ENCODE measurements at regions not wholly inside any gene's neighbourhood (a gene's known extent, or its start where the extent isn't known, plus 50 kb on each side); places are given as distances from the start of the nearest gene placed in this dataset.

DNA sequence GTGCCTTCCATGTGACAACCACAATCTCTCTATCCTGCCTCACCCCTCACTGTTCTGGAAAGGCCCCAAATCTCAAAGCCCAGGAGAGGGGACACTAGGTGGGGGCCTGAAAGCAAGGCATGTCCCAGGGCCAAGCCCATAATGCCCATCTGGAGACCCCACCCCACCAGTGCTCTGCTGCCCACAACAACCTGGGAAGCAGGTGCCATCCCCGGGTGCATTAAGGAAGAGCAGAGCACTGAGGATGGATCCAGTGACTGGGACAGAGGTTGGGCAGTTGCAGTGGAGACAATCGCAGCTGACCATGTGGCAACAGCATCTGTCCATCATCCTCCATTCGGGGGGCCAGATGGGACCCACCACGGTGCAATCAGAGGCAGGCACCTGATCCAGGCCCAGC lies 106.2 kb upstream of the PRR20G start:
- H3K4me3 ChIP-seq (replicated peaks; ENCODE audit: low read depth, low read length), result no peak overlapping the region
- TF ChIP-seq, protein P1, sequence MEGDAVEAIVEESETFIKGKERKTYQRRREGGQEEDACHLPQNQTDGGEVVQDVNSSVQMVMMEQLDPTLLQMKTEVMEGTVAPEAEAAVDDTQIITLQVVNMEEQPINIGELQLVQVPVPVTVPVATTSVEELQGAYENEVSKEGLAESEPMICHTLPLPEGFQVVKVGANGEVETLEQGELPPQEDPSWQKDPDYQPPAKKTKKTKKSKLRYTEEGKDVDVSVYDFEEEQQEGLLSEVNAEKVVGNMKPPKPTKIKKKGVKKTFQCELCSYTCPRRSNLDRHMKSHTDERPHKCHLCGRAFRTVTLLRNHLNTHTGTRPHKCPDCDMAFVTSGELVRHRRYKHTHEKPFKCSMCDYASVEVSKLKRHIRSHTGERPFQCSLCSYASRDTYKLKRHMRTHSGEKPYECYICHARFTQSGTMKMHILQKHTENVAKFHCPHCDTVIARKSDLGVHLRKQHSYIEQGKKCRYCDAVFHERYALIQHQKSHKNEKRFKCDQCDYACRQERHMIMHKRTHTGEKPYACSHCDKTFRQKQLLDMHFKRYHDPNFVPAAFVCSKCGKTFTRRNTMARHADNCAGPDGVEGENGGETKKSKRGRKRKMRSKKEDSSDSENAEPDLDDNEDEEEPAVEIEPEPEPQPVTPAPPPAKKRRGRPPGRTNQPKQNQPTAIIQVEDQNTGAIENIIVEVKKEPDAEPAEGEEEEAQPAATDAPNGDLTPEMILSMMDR (IDR thresholded peaks at IDR 0.05; ENCODE audit: insufficient read depth, low read length, poor library complexity, severe bottlenecking), result no peak
- no peak for DNase-seq (ENCODE audit: extremely low read depth, insufficient read length)
- peaks cover 3% of the 10 kb centered on the region for H3K27me3 ChIP-seq (replicated peaks; ENCODE audit: control insufficient read depth, insufficient read depth, low read length)
- H3K36me3 ChIP-seq (ENCODE audit: control insufficient read depth, insufficient read depth, low read length), result no peaks in the 10 kb centered on the region

DNA sequence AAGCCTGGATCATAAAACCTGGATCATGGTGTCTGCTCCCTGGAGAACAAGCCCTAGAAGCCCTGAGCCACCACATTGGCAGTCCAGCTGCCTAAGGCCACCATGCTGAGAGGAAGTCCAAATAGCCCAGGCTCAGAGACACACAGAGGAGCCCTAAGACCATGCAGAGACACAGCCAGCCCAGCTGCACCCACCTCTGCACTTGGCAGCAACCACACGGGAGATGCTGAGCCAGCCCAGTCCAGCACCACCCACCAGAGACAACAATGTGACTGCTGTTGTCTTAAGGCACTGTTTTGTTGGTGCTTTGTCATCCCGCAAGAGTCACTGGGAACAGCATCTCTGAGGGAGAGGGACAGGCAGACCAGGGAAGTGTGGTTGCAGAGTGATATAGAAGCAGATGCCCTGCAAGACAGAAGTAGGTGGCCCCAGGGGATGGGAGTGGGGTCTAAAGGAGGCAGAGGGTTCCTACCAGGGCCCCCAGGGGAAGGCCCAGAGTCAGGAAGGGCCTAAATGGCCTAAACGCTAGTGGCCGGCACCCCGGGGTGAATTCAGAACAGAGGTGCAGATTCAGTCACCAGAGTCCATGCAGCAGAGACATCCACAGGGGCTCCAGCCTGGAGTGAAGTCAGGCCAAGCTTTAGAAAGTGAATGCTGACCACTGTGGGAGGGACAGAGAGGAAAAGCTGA lies 105.4 kb upstream of the PRR20G start:
- no peaks in the 10 kb centered on the region for H3K36me3 ChIP-seq (ENCODE audit: control insufficient read depth, insufficient read depth, low read length)
- TF ChIP-seq, protein P1 (IDR thresholded peaks at IDR 0.05; ENCODE audit: insufficient read depth, low read length, poor library complexity, severe bottlenecking), result no peak
- H3K27me3 ChIP-seq (replicated peaks; ENCODE audit: control insufficient read depth, insufficient read depth, low read length), result peaks cover 3% of the 10 kb centered on the region
- DNase-seq (ENCODE audit: extremely low read depth, insufficient read length), result no peak
- no peak overlapping the region for H3K4me3 ChIP-seq (replicated peaks; ENCODE audit: low read depth, low read length)

DNA sequence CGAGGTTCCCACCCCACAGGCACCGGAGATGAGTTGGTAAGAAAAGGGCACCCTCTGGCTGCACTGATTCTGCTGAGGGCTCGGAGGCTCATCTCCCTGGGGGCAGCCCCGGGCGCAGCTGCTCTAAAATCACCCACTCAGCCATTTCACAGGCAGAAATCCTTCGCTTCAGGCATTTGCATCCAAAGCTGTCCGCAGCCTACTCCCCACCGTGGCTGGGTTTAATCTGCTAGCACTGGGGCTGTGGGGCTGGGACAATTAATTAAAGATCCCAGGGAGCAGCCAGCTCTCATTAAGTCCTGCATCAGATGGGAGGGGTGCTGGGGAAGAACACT lies 104.3 kb upstream of the PRR20G start:
- Histone ChIP-seq H3K4me3 (replicated peaks; ENCODE audit: low read depth, low read length) (no peak overlapping the region), H3K27me3 (replicated peaks; ENCODE audit: control insufficient read depth, insufficient read depth, low read length) (peaks cover 3% of the 10 kb centered on the region), H3K36me3 (ENCODE audit: control insufficient read depth, insufficient read depth, low read length) (no peaks in the 10 kb centered on the region)
- DNase-seq (ENCODE audit: extremely low read depth, insufficient read length), result no peak
- TF ChIP-seq, protein P1 (IDR thresholded peaks at IDR 0.05; ENCODE audit: insufficient read depth, low read length, poor library complexity, severe bottlenecking), result no peak

DNA sequence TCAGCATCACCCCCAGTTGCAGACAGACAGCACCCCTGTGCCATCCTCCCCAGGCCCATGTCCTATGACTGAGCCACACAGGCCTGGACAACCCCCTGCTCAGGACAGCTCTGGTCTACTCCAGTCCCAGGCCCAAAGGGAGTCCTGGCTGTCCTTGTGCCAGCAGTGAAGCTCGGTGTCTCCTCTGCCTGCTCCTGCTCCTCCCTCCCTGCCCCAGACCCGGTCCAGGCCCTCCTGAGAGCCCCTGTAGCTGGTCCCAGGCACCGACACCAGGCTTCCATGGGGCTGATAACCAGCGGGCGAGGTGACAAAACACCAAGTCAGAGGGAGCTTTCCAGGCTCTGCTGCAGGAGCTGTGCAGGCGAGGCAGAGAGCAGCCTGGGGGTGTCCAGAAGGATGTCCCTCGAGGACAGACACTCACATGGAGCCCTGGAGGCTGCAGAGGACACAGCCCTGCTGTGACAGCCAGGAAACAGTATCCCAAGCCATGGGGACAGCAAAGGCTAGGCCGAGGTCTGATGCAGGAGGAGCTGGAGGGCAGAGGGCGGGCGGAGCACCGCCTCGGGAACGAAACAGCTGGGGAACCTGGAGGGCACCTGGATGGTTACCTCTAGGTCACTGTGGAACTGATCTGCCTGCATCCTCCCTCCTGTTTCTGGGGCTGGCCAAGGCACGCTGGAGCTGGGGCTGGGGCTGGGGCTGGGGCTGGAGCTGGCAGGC lies 103.8 kb upstream of the PRR20G start:
- DNase-seq (ENCODE audit: extremely low read depth, insufficient read length), result no peak
- TF ChIP-seq, protein P1 (IDR thresholded peaks at IDR 0.05; ENCODE audit: insufficient read depth, low read length, poor library complexity, severe bottlenecking), result no peak
- peaks cover 3% of the 10 kb centered on the region for H3K27me3 ChIP-seq (replicated peaks; ENCODE audit: control insufficient read depth, insufficient read depth, low read length)
- no peaks in the 10 kb centered on the region for H3K36me3 ChIP-seq (ENCODE audit: control insufficient read depth, insufficient read depth, low read length)
- no peak overlapping the region for H3K4me3 ChIP-seq (replicated peaks; ENCODE audit: low read depth, low read length)

DNA sequence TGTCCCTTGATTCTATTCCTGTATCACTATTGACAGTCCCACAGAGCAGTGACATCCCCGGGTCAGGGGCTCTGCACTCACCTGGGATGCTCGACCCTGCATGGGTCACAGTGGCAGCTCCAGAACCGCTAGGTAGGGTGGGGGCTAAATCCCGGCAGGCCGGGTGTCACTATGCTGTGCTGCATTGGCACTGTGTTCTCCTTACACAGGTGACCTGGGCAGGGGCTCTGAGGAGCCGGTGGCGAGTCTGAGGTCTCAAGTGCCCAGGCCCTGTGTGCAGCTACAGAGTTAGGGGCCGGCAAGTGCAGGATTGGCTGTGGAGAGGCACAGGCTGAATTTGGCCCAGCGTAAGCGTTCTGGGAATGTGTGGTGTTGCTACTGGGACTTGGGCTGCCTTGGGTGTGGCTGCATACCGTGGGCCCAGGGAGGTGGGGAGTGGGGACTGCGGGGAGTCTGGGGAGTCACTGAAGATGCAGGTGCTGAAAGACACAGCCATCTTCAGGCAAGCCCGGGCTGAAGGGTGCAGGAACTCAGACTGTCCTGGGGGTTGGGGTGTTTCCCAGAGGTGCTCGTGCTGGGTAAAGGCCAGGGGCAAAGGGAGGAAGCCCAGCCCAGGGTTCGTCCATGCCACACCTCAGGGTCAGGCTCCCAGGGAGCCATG lies 102.6 kb upstream of the PRR20G start:
- TF ChIP-seq, protein P1 (IDR thresholded peaks at IDR 0.05; ENCODE audit: insufficient read depth, low read length, poor library complexity, severe bottlenecking), result no peak

More for the DNA sequence above, 102.6 kb upstream of the PRR20G start:
- no peak overlapping the region for H3K4me3 ChIP-seq (replicated peaks; ENCODE audit: low read depth, low read length)
- peaks cover 3% of the 10 kb centered on the region for H3K27me3 ChIP-seq (replicated peaks; ENCODE audit: control insufficient read depth, insufficient read depth, low read length)
- DNase-seq (ENCODE audit: extremely low read depth, insufficient read length), result no peak
- no peaks in the 10 kb centered on the region for H3K36me3 ChIP-seq (ENCODE audit: control insufficient read depth, insufficient read depth, low read length)

All from GM06990 (cell line).